ENCODE measurements at regions not wholly inside any gene's neighbourhood (a gene's known extent, or its start where the extent isn't known, plus 50 kb on each side); places are given as distances from the start of the nearest gene placed in this dataset.
A peak's percentile ranks its signal among the peaks of the same experiment; 100 is the strongest.

- H3K4me1 ChIP-seq, result peaks cover 0 to 69% (median 57%) of the 10 kb centered on the region in 4 donors
- WGBS, 2 donors, result 81 to 88% methylated on average over 18 of the region's 18 CpGs
Observed at GRCh38 chr12:124441443-124442194, 125.8 kb downstream of the NCOR2 start.

GRCh38 chr12:124440841-124441381, 126.5 kb downstream of the NCOR2 start:
- Histone ChIP-seq H3K9me3 (no peaks in the 10 kb centered on the region), H3K36me3 (peaks cover 2 to 37% (median 6%) of the 10 kb centered on the region in 4 donors), H3K27me3 (no peaks in the 10 kb centered on the region), H3K27ac (peak overlapping the region; percentile 35 to 71 (median 70)), H3K4me1 (peaks cover 0 to 64% (median 54%) of the 10 kb centered on the region in 4 donors), H3K4me3 (no peak overlapping the region)
- no peak for TF ChIP-seq POLR2AphosphoS5 (IDR thresholded peaks at IDR 0.05)
- no peak for TF ChIP-seq EP300 (IDR thresholded peaks at IDR 0.05)
- no peak for TF ChIP-seq POLR2A (IDR thresholded peaks at IDR 0.05)
- no peak for TF ChIP-seq CTCF (IDR thresholded peaks at IDR 0.05)
- WGBS, 2 donors, result 84% methylated on average over 13 of the region's 13 CpGs
- no peak for DNase-seq
- intact Hi-C loops (cut with DNase I), result no loop called here

More at GRCh38 chr12:124441443-124442194, 125.8 kb downstream of the NCOR2 start:
- no peak overlapping the region for H3K4me3 ChIP-seq
- TF ChIP-seq EP300 (IDR thresholded peaks at IDR 0.05) (no peak), POLR2A (IDR thresholded peaks at IDR 0.05) (no peak), CTCF (IDR thresholded peaks at IDR 0.05) (no peak), POLR2AphosphoS5 (IDR thresholded peaks at IDR 0.05) (no peak)
- intact Hi-C loops (cut with DNase I), result no loop called here
- no peak for DNase-seq
- H3K36me3 ChIP-seq, result peaks cover 0 to 30% (median 6%) of the 10 kb centered on the region in 4 donors
- no peaks in the 10 kb centered on the region for H3K27me3 ChIP-seq
- H3K27ac ChIP-seq, result peak overlapping the region in 3 of 4 donors; percentile 69 to 71 (median 70)
- no peaks in the 10 kb centered on the region for H3K9me3 ChIP-seq

GRCh38 chr12:124440031-124440626, 127.3 kb downstream of the NCOR2 start:
- Histone ChIP-seq H3K4me1 (peaks cover 0 to 58% (median 47%) of the 10 kb centered on the region in 4 donors), H3K36me3 (peaks cover 3 to 42% (median 5%) of the 10 kb centered on the region in 4 donors), H3K9me3 (no peaks in the 10 kb centered on the region), H3K27ac (peak overlapping the region in 3 of 4 donors; percentile 69 to 71 (median 70)), H3K27me3 (no peaks in the 10 kb centered on the region), H3K4me3 (no peak overlapping the region)
- TF ChIP-seq POLR2AphosphoS5 (IDR thresholded peaks at IDR 0.05) (no peak), EP300 (IDR thresholded peaks at IDR 0.05) (no peak), POLR2A (IDR thresholded peaks at IDR 0.05) (no peak), CTCF (IDR thresholded peaks at IDR 0.05) (no peak)
- no peak for DNase-seq
- 95 to 96% methylated on average over 13 of the region's 13 CpGs for WGBS, 2 donors
- intact Hi-C loops (cut with DNase I), result no loop called here

GRCh38 chr12:124438437-124439056, 128.9 kb downstream of the NCOR2 start:
- DNase-seq, result no peak
- peaks cover 3 to 42% (median 7%) of the 10 kb centered on the region in 4 donors for H3K36me3 ChIP-seq
- no peak overlapping the region for H3K4me3 ChIP-seq
- 78 to 83% methylated on average over 8 of the region's 8 CpGs for WGBS, 2 donors
- H3K4me1 ChIP-seq, result peaks cover 0 to 52% (median 42%) of the 10 kb centered on the region in 4 donors
- intact Hi-C loops (cut with DNase I), result no loop called here
- H3K27ac ChIP-seq, result peak overlapping the region; percentile 23 to 71 (median 70)
- no peaks in the 10 kb centered on the region for H3K9me3 ChIP-seq
- no peak for TF ChIP-seq POLR2AphosphoS5 (IDR thresholded peaks at IDR 0.05)
- no peak for TF ChIP-seq CTCF (IDR thresholded peaks at IDR 0.05)
- H3K27me3 ChIP-seq, result no peaks in the 10 kb centered on the region
